DND-41 (cell line): ENCODE measurements at regions not wholly inside any gene's neighbourhood (a gene's known extent, or its start where the extent isn't known, plus 50 kb on each side); places are given as distances from the start of the nearest gene placed in this dataset.

Source experiments
- EZH2 ChIP-seq: IDR thresholded peaks from 3 replicates; pipeline ENCODE4 v1.6.1; 2012; ENCODE audit warnings: borderline replicate concordance, low read depth, mild to moderate bottlenecking, moderate library complexity, low read length, inconsistent platforms; ENCODE audit not compliant: severe bottlenecking
- TF ChIP-seq, protein P1 (sequence below): IDR thresholded peaks from 2 replicates; pipeline ENCODE4 v1.5.1; 2012; ENCODE audit warnings: borderline replicate concordance, low read length, moderate library complexity, mild to moderate bottlenecking; ENCODE audit not compliant: poor library complexity, severe bottlenecking; ENCODE audit errors: extremely low read depth

DNA sequence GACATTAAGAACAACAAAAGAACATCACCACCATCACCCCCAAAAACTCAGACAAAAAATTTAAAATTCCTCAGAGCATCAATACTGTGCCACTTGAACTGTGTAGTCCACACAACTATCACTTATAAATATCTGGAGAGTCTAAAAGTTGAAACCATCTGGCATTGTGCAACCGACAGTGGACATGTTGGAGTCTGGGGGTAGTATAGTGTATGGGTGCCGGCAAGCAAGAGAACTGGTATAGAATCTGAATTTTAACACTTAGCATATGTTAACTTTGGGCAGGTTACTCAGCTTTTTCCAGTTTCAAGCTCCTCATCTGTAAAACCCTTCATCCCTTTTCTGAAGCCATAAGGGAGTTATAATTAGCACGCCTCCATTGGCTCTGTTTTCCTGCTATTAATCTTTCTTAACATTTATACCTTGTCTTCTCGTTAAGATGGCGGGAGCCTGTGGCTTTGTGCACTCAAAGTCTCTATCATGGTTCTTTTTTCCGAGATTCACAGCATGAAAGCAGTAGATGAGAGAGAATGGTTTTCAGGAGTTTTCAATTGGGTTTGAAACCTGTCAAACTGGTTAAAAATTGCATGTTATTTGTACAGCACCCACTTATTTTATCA is 255.7 kb upstream of the TBL1XR1 start:
- TF ChIP-seq, protein P1, sequence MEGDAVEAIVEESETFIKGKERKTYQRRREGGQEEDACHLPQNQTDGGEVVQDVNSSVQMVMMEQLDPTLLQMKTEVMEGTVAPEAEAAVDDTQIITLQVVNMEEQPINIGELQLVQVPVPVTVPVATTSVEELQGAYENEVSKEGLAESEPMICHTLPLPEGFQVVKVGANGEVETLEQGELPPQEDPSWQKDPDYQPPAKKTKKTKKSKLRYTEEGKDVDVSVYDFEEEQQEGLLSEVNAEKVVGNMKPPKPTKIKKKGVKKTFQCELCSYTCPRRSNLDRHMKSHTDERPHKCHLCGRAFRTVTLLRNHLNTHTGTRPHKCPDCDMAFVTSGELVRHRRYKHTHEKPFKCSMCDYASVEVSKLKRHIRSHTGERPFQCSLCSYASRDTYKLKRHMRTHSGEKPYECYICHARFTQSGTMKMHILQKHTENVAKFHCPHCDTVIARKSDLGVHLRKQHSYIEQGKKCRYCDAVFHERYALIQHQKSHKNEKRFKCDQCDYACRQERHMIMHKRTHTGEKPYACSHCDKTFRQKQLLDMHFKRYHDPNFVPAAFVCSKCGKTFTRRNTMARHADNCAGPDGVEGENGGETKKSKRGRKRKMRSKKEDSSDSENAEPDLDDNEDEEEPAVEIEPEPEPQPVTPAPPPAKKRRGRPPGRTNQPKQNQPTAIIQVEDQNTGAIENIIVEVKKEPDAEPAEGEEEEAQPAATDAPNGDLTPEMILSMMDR, result no peak
- TF ChIP-seq EZH2, result no peak
